Neural progenitor cell (in vitro differentiated cells): ENCODE measurements at regions not wholly inside any gene's neighbourhood (a gene's known extent, or its start where the extent isn't known, plus 50 kb on each side); places are given as distances from the start of the nearest gene placed in this dataset.

Source experiments
- EZH2 ChIP-seq: fragments of 200-600 bp; sonication (generic); IDR thresholded peaks from 2 replicates; pipeline ENCODE4 v1.6.1; 2017; ENCODE audit warnings: antibody characterized with exemption, mild to moderate bottlenecking, moderate library complexity
- EZH2phosphoT487 ChIP-seq: fragments of 200-600 bp; sonication (generic); IDR thresholded peaks from 2 replicates; pipeline ENCODE4 v1.6.1; 2017; ENCODE audit warnings: antibody characterized with exemption
- TF ChIP-seq, protein P1 (sequence below): fragments of 200-600 bp; sonication (generic); IDR thresholded peaks from 2 replicates; pipeline ENCODE4 v1.5.1; 2017; ENCODE audit warnings: antibody characterized with exemption, mild to moderate bottlenecking

DNA sequence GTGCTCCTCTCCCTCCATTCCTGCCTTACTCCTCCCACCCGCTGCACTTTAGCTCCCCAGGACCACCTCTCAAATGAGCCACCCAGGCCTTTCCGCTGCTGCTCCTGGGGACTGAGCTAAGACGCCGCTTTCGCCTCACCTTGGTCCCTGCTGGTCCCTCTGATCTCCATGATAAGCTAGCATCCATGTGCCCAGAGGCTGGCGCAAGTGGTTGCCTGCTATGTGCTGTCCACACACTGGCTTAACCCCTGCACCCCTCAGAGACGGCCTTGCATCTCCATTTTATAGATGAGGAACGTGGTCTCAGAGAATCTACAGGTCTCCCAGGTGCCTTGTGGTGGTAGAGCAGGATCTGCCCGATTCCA lies 160.1 kb upstream of the PMEPA1 start:
- TF ChIP-seq EZH2phosphoT487 (no peak), EZH2 (no peak)
- TF ChIP-seq, protein P1, sequence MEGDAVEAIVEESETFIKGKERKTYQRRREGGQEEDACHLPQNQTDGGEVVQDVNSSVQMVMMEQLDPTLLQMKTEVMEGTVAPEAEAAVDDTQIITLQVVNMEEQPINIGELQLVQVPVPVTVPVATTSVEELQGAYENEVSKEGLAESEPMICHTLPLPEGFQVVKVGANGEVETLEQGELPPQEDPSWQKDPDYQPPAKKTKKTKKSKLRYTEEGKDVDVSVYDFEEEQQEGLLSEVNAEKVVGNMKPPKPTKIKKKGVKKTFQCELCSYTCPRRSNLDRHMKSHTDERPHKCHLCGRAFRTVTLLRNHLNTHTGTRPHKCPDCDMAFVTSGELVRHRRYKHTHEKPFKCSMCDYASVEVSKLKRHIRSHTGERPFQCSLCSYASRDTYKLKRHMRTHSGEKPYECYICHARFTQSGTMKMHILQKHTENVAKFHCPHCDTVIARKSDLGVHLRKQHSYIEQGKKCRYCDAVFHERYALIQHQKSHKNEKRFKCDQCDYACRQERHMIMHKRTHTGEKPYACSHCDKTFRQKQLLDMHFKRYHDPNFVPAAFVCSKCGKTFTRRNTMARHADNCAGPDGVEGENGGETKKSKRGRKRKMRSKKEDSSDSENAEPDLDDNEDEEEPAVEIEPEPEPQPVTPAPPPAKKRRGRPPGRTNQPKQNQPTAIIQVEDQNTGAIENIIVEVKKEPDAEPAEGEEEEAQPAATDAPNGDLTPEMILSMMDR: no peak
